Hepatocyte (in vitro differentiated cells): ENCODE measurements at regions not wholly inside any gene's neighbourhood (a gene's known extent, or its start where the extent isn't known, plus 50 kb on each side); places are given as distances from the start of the nearest gene placed in this dataset.

Experiments
- DNase-seq: peaks from one replicate; pipeline ENCODE4 v3.0.0-alpha.2; 2016; ENCODE audit warnings: low spot score
- H2AFZ ChIP-seq: fragments of 200-600 bp; sonication (generic); 2 replicates; pipeline ENCODE4 v1.6.0; 2016; ENCODE audit warnings: antibody characterized with exemption, mild to moderate bottlenecking
- H3K27ac ChIP-seq: fragments of 200-600 bp; sonication (generic); 2 replicates; pipeline ENCODE4 v1.5.1; 2016; ENCODE audit warnings: mild to moderate bottlenecking
- H3K27me3 ChIP-seq: fragments of 200-600 bp; sonication (generic); 2 replicates; pipeline ENCODE4 v1.6.1; 2016
- H3K36me3 ChIP-seq: fragments of 200-600 bp; sonication (generic); replicated peaks from 2 replicates; pipeline ENCODE4 v1.5.1; 2016; ENCODE audit warnings: low read depth; ENCODE audit not compliant: insufficient read depth
- H3K4me1 ChIP-seq: fragments of 200-600 bp; sonication (generic); 2 replicates; pipeline ENCODE4 v1.5.1; 2016; ENCODE audit warnings: mild to moderate bottlenecking, moderate library complexity; ENCODE audit not compliant: insufficient read depth
- H3K4me2 ChIP-seq: fragments of 200-600 bp; sonication (generic); 2 replicates; pipeline ENCODE4 v1.6.0; 2016
- H3K4me3 ChIP-seq: fragments of 200-600 bp; sonication (generic); 2 replicates; pipeline ENCODE4 v1.5.1; 2016; ENCODE audit warnings: mild to moderate bottlenecking
- H3K79me2 ChIP-seq: fragments of 200-600 bp; sonication (generic); 2 replicates; pipeline ENCODE4 v1.6.0; 2017; ENCODE audit warnings: mild to moderate bottlenecking
- H3K9me2 ChIP-seq: fragments of 200-600 bp; sonication (generic); replicated peaks from 2 replicates; pipeline ENCODE4 v1.6.0; 2017; ENCODE audit warnings: mild to moderate bottlenecking; ENCODE audit not compliant: insufficient read depth
- H3K9me3 ChIP-seq: fragments of 200-600 bp; sonication (generic); 2 replicates; pipeline ENCODE4 v1.5.1; 2016; ENCODE audit warnings: low read depth, mild to moderate bottlenecking
- H4K20me1 ChIP-seq: fragments of 200-600 bp; sonication (generic); 2 replicates; pipeline ENCODE4 v1.6.0; 2016; ENCODE audit warnings: mild to moderate bottlenecking; ENCODE audit not compliant: insufficient read depth, poor library complexity, severe bottlenecking
- CTCF ChIP-seq: fragments of 200-600 bp; sonication (generic); IDR thresholded peaks from 2 replicates; pipeline ENCODE4 v1.5.1; 2016; ENCODE audit warnings: antibody characterized with exemption, mild to moderate bottlenecking; ENCODE audit not compliant: poor library complexity
- EZH2 ChIP-seq: fragments of 200-600 bp; sonication (generic); IDR thresholded peaks from 2 replicates; pipeline ENCODE4 v1.6.1; 2016; ENCODE audit warnings: antibody characterized with exemption, mild to moderate bottlenecking, borderline replicate concordance
- EZH2phosphoT487 ChIP-seq: fragments of 200-600 bp; sonication (generic); IDR thresholded peaks from one replicate; pipeline ENCODE4 v1.6.1; 2018; ENCODE audit warnings: antibody characterized with exemption, mild to moderate bottlenecking, low read depth, moderate library complexity; ENCODE audit not compliant: unreplicated experiment, severe bottlenecking
- WGBS: methylation state at CpG from one replicate; pipeline ENCODE4 v1.1.6; 2016; ENCODE audit warnings: low lambda C conversion rate; ENCODE audit errors: missing lambda C conversion rate; 5-methylcytosine and 5-hydroxymethylcytosine counted together

- Histone ChIP-seq H2AFZ (no peak overlapping the region), H3K79me2 (no peaks in the 10 kb centered on the region), H3K27ac (no peak overlapping the region), H3K27me3 (no peaks in the 10 kb centered on the region), H3K4me2 (no peak overlapping the region), H3K9me3 (no peaks in the 10 kb centered on the region), H3K4me3 (no peak overlapping the region), H3K9me2 (no peaks in the 10 kb centered on the region), H3K36me3 (no peaks in the 10 kb centered on the region), H3K4me1 (no peaks in the 10 kb centered on the region), H4K20me1 (no peaks in the 10 kb centered on the region)
- whole genome bisulfite sequencing: 82% methylated on average over 1 of the region's 1 CpG
- DNase-seq: no peak
- TF ChIP-seq EZH2phosphoT487 (no peak), EZH2 (no peak), CTCF (no peak)
Measured at GRCh38 chr12:25835385-25835784, 123.1 kb upstream of the RASSF8 start.

GRCh38 chr12:25838007-25838406 is 120.5 kb upstream of the RASSF8 start:
- H3K4me2 ChIP-seq: no peak overlapping the region
- no peaks in the 10 kb centered on the region for H3K36me3 ChIP-seq
- no peaks in the 10 kb centered on the region for H3K9me2 ChIP-seq
- no peak overlapping the region for H3K27ac ChIP-seq
- H3K4me1 ChIP-seq: no peaks in the 10 kb centered on the region
- no peak overlapping the region for H2AFZ ChIP-seq
- no peak for TF ChIP-seq CTCF
- TF ChIP-seq EZH2phosphoT487: no peak
- no peak for TF ChIP-seq EZH2
- no peaks in the 10 kb centered on the region for H3K79me2 ChIP-seq
- no peaks in the 10 kb centered on the region for H3K27me3 ChIP-seq
- H4K20me1 ChIP-seq: no peaks in the 10 kb centered on the region
- WGBS: 82% methylated on average over 3 of the region's 3 CpGs
- H3K4me3 ChIP-seq: no peak overlapping the region
- no peaks in the 10 kb centered on the region for H3K9me3 ChIP-seq
- no peak for DNase-seq

- 90% methylated on average over 2 of the region's 2 CpGs for WGBS
- no peak for DNase-seq
- H4K20me1 ChIP-seq: no peaks in the 10 kb centered on the region
- H3K4me3 ChIP-seq: no peak overlapping the region
- no peaks in the 10 kb centered on the region for H3K4me1 ChIP-seq
- no peaks in the 10 kb centered on the region for H3K9me3 ChIP-seq
- H2AFZ ChIP-seq: no peak overlapping the region
- no peak for TF ChIP-seq CTCF
- TF ChIP-seq EZH2: no peak
- no peak for TF ChIP-seq EZH2phosphoT487
- H3K36me3 ChIP-seq: no peaks in the 10 kb centered on the region
- no peak overlapping the region for H3K4me2 ChIP-seq
- H3K79me2 ChIP-seq: no peaks in the 10 kb centered on the region
- no peak overlapping the region for H3K27ac ChIP-seq
- H3K27me3 ChIP-seq: no peaks in the 10 kb centered on the region
- no peaks in the 10 kb centered on the region for H3K9me2 ChIP-seq
Measured at GRCh38 chr12:25839470-25839869, 119.0 kb upstream of the RASSF8 start.
